B cell (primary cell): ENCODE measurements at regions not wholly inside any gene's neighbourhood (a gene's known extent, or its start where the extent isn't known, plus 50 kb on each side); places are given as distances from the start of the nearest gene placed in this dataset.

Source experiments
- ATAC-seq: fragments of 200-7000 bp; cut with Tn5 transposase; one replicate; pipeline ENCODE4 v1.10.0; 2021; ENCODE audit warnings: low read depth, mild to moderate bottlenecking, moderate number of reproducible peaks, moderate library complexity
- CTCF ChIA-PET: fragments of 350-600 bp; sonication (Branson Sonifier 250); formaldehyde crosslinking; loops from one replicate; lab custom pipeline; 2021; ENCODE audit warnings: antibody characterized with exemption, inconsistent platforms; lab: Charles Lee
- POLR2A ChIA-PET: fragments of 350-600 bp; sonication (Branson Sonifier 250); formaldehyde crosslinking; loops from one replicate; lab custom pipeline; 2021; ENCODE audit warnings: antibody characterized with exemption; lab: Charles Lee
- DNase-seq: peaks from one replicate; pipeline ENCODE4 v3.0.0; 2013
- H2AFZ ChIP-seq: 2 replicates; pipeline ENCODE4 v1.6.1; 2012; ENCODE audit warnings: mild to moderate bottlenecking, low read depth, low read length; ENCODE audit not compliant: insufficient read depth, poor library complexity, severe bottlenecking
- H3K27ac ChIP-seq, 2 donors: 1 replicate in 1 of 2; 2 replicates in 1 of 2; pipeline ENCODE4 v1.5.1; 2012 to 2013; ENCODE audit warnings: low read length in 2 of 2, mild to moderate bottlenecking in 2 of 2, moderate library complexity in 1 of 2
- H3K27me3 ChIP-seq, 4 experiments: fragments of 200-600 bp in 1 of 4; sonication (generic) in 1 of 4; replicated peaks in 1 of 4; 1 replicate in 2 of 4; 2 replicates in 2 of 4; pipeline versions ENCODE4 v1.6.1 to v1.7.0; 2013 to 2016; ENCODE audit warnings: low read length in 3 of 4, mild to moderate bottlenecking in 2 of 4, mixed read lengths in 1 of 4, moderate library complexity in 1 of 4; ENCODE audit not compliant: insufficient read depth in 4 of 4, control insufficient read depth in 3 of 4; ENCODE audit errors: control extremely low read depth in 1 of 4
- H3K36me3 ChIP-seq, 2 experiments: replicated peaks in 1 of 2; 1 replicate in 1 of 2; 2 replicates in 1 of 2; pipeline versions ENCODE4 v1.6.1 to v1.7.1; 2013; ENCODE audit warnings: low read length in 1 of 2; ENCODE audit not compliant: insufficient read depth in 2 of 2, control insufficient read depth in 1 of 2; ENCODE audit errors: control extremely low read depth in 1 of 2, extremely low read depth in 1 of 2
- H3K4me1 ChIP-seq, 2 donors: fragments of 200-600 bp in 1 of 2; sonication (generic) in 1 of 2; 1 replicate in 1 of 2; 2 replicates in 1 of 2; pipeline versions ENCODE4 v1.5.1 to v1.6.1; 2013 to 2017; ENCODE audit warnings: low read length in 2 of 2; ENCODE audit not compliant: control insufficient read depth in 2 of 2, insufficient read depth in 2 of 2
- H3K4me2 ChIP-seq: replicated peaks from 2 replicates; pipeline ENCODE3; 2012; ENCODE audit warnings: mild to moderate bottlenecking, low read depth, low read length; ENCODE audit not compliant: poor library complexity, severe bottlenecking
- H3K4me3 ChIP-seq, 5 experiments: fragments of 200-600 bp in 1 of 5; sonication (generic) in 1 of 5; 1 replicate in 3 of 5; 2 replicates in 2 of 5; pipeline versions ENCODE4 v1.5.1 to v1.7.0; 2011 to 2016; ENCODE audit warnings: low read length in 4 of 5, mild to moderate bottlenecking in 4 of 5, low read depth in 2 of 5, control low read depth in 1 of 5, moderate library complexity in 1 of 5; ENCODE audit not compliant: insufficient read depth in 1 of 5; ENCODE audit errors: control extremely low read depth in 1 of 5, extremely low read depth in 1 of 5
- H3K79me2 ChIP-seq: fragments of 200-600 bp; sonication (generic); one replicate; pipeline ENCODE4 v1.6.0; 2016; ENCODE audit warnings: low read length; ENCODE audit not compliant: control insufficient read depth, insufficient read depth
- H3K9ac ChIP-seq: fragments of 200-600 bp; sonication (generic); 2 replicates; pipeline ENCODE4 v1.6.1; 2017; ENCODE audit warnings: mild to moderate bottlenecking, low read length, moderate library complexity
- H3K9me3 ChIP-seq, 3 donors: one replicate each; pipeline versions ENCODE4 v1.6.1 to v1.7.1; 2013; ENCODE audit warnings: low read length in 2 of 3; ENCODE audit not compliant: control insufficient read depth in 2 of 3, insufficient read depth in 1 of 3; ENCODE audit errors: control extremely low read depth in 1 of 3
- H4K20me1 ChIP-seq: 2 replicates; pipeline ENCODE4 v1.6.0; 2012; ENCODE audit warnings: mild to moderate bottlenecking, low read length; ENCODE audit not compliant: insufficient read depth, control insufficient read depth, poor library complexity, severe bottlenecking
- H3K27ac Mint-ChIP-seq: one replicate; pipeline ENCODE4 v1.8.0; 2021; ENCODE audit warnings: mixed read lengths
- H3K27me3 Mint-ChIP-seq: one replicate; pipeline ENCODE4 v1.8.0; 2021; ENCODE audit warnings: mixed read lengths
- H3K4me1 Mint-ChIP-seq: one replicate; pipeline ENCODE4 v1.8.0; 2021; ENCODE audit warnings: mixed read lengths
- H3K4me3 Mint-ChIP-seq: one replicate; pipeline ENCODE4 v1.8.0; 2021; ENCODE audit warnings: mixed read lengths
- H3K9me3 Mint-ChIP-seq: one replicate; pipeline ENCODE4 v1.8.0; 2022; ENCODE audit warnings: mixed read lengths; ENCODE audit not compliant: insufficient read depth
- CTCF ChIP-seq: fragments of 200-600 bp; IDR thresholded peaks from one replicate; pipeline ENCODE4 v1.8.0; 2022; ENCODE audit warnings: antibody characterized with exemption, mild to moderate bottlenecking
- EZH2 ChIP-seq: IDR thresholded peaks from 2 replicates; pipeline ENCODE4 v1.6.1; 2012; ENCODE audit warnings: borderline replicate concordance, low read depth, mild to moderate bottlenecking, moderate library complexity, low read length; ENCODE audit not compliant: insufficient read depth, poor library complexity, severe bottlenecking
- WGBS: methylation state at CpG from one replicate; pipeline ENCODE4 v1.1.5; 2013; ENCODE audit warnings: missing lambda C conversion rate; ENCODE audit not compliant: insufficient coverage; 5-methylcytosine and 5-hydroxymethylcytosine counted together
- intact Hi-C: fragments of 100-400 bp; cut with micrococcal nuclease; formaldehyde crosslinking; loops from one replicate; pipeline ENCODE4 v1.10.0; 2022

GRCh38 chr5:7991125-7991821, 122.3 kb downstream of the MTRR start:
- H3K27ac Mint-ChIP-seq: no peak overlapping the region
- no peaks in the 10 kb centered on the region for H4K20me1 ChIP-seq
- H3K4me2 ChIP-seq: no peak overlapping the region
- ChIA-PET CTCF (no interaction called here), POLR2A (no interaction called here)
- no peaks in the 10 kb centered on the region for H3K79me2 ChIP-seq
- intact Hi-C loops: no loop called here
- TF ChIP-seq CTCF (no peak), EZH2 (no peak)
- H2AFZ ChIP-seq: no peak overlapping the region
- ATAC-seq (no peak), DNase-seq (no peak)
- no peaks in the 10 kb centered on the region for H3K4me1 ChIP-seq
- H3K9me3 Mint-ChIP-seq: no peaks in the 10 kb centered on the region
- H3K9me3 ChIP-seq: peaks cover 0 to 3% (median 0%) of the 10 kb centered on the region in 3 donors
- no peaks in the 10 kb centered on the region for H3K36me3 ChIP-seq
- whole genome bisulfite sequencing: 78% methylated on average over 4 of the region's 7 CpGs
- no peak overlapping the region for H3K4me3 Mint-ChIP-seq
- H3K9ac ChIP-seq: no peak overlapping the region
- H3K27me3 ChIP-seq: no peaks in the 10 kb centered on the region
- no peak overlapping the region for H3K4me3 ChIP-seq
- no peak overlapping the region for H3K27ac ChIP-seq
- H3K27me3 Mint-ChIP-seq: no peaks in the 10 kb centered on the region
- H3K4me1 Mint-ChIP-seq: no peaks in the 10 kb centered on the region

GRCh38 chr5:7995688-7996294, 126.8 kb downstream of the MTRR start:
- no peak overlapping the region for H3K4me3 ChIP-seq
- no peak overlapping the region for H3K9ac ChIP-seq
- Mint-ChIP-seq H3K9me3 (peaks cover 3% of the 10 kb centered on the region), H3K27me3 (no peaks in the 10 kb centered on the region), H3K27ac (no peak overlapping the region), H3K4me3 (no peak overlapping the region), H3K4me1 (no peaks in the 10 kb centered on the region)
- WGBS: 93% methylated on average over 5 of the region's 9 CpGs
- peaks cover 0 to 3% (median 0%) of the 10 kb centered on the region in 3 donors for H3K9me3 ChIP-seq
- no peaks in the 10 kb centered on the region for H3K4me1 ChIP-seq
- intact Hi-C loops: no loop called here
- ChIA-PET CTCF (no interaction called here), POLR2A (no interaction called here)
- no peak overlapping the region for H3K4me2 ChIP-seq
- no peak overlapping the region for H2AFZ ChIP-seq
- H3K79me2 ChIP-seq: no peaks in the 10 kb centered on the region
- H3K27ac ChIP-seq: no peak overlapping the region
- H3K27me3 ChIP-seq: no peaks in the 10 kb centered on the region
- H4K20me1 ChIP-seq: no peaks in the 10 kb centered on the region
- TF ChIP-seq EZH2 (no peak), CTCF (no peak)
- no peaks in the 10 kb centered on the region for H3K36me3 ChIP-seq
- no peak for ATAC-seq
- DNase-seq: no peak
